Endothelial cell of umbilical vein (primary cell): ENCODE measurements at regions not wholly inside any gene's neighbourhood (a gene's known extent, or its start where the extent isn't known, plus 50 kb on each side); places are given as distances from the start of the nearest gene placed in this dataset.

Source experiments
- BruUV-seq: library from RNA; stranded (reverse); fragments of 400-500 nt; replicated peaks from 2 replicates; lab custom pipeline; 2021; lab: Mats Ljungman, UMichigan
- CTCF ChIA-PET: fragments of 300-600, 350-600 bp; sonication (Branson Sonifier 250); formaldehyde crosslinking; loops from one replicate; lab custom pipeline; 2021; ENCODE audit warnings: antibody characterized with exemption, inconsistent platforms; lab: Charles Lee
- POLR2A ChIA-PET: fragments of 300-600, 350-600 bp; sonication (Branson Sonifier 250); formaldehyde crosslinking; loops from one replicate; lab custom pipeline; 2021; ENCODE audit warnings: antibody characterized with exemption, inconsistent platforms; lab: Charles Lee
- DNase-seq: peaks from one replicate; pipeline ENCODE4 v3.0.0-alpha.2; 2011; ENCODE audit warnings: low read depth, low spot score
- FAIRE-seq: peaks from 2 replicates; lab custom pipeline; 2011; peaks lifted over from hg19 to GRCh38; lab: Jason Lieb, UNC
- H2AFZ ChIP-seq: 2 replicates; pipeline ENCODE4 v1.6.0; 2012; ENCODE audit warnings: low read depth, low read length, control low read depth, inconsistent platforms
- H3K27ac ChIP-seq: 2 replicates; pipeline ENCODE4 v1.5.1; 2011; ENCODE audit warnings: low read depth, mild to moderate bottlenecking, control low read depth, low read length, moderate library complexity; ENCODE audit not compliant: insufficient read depth
- H3K27me3 ChIP-seq, 2 experiments: 2 replicates each; pipeline versions ENCODE4 v1.6.0 to v1.6.1; 2011; ENCODE audit warnings: low read length in 2 of 2, mixed read lengths in 1 of 2; ENCODE audit not compliant: control insufficient read depth in 2 of 2, insufficient read depth in 2 of 2
- H3K36me3 ChIP-seq, 2 experiments: 2 replicates in 1 of 2; 3 replicates in 1 of 2; pipeline ENCODE4 v1.5.1; 2011; ENCODE audit warnings: low read length in 2 of 2, mild to moderate bottlenecking in 1 of 2, moderate library complexity in 1 of 2; ENCODE audit not compliant: control insufficient read depth in 2 of 2, insufficient read depth in 2 of 2; ENCODE audit errors: extremely low read depth in 1 of 2
- H3K4me1 ChIP-seq: 3 replicates; pipeline ENCODE4 v1.5.1; 2011; ENCODE audit warnings: mild to moderate bottlenecking, low read length; ENCODE audit not compliant: control insufficient read depth, insufficient read depth; ENCODE audit errors: extremely low read depth
- H3K4me2 ChIP-seq: 2 replicates; pipeline ENCODE4 v1.6.1; 2011; ENCODE audit warnings: low read length, control low read depth, mixed read lengths; ENCODE audit not compliant: insufficient read depth
- H3K4me3 ChIP-seq, 3 experiments: fragments of 200-600 bp in 1 of 3; sonication (generic), shearing (Covaris generic) in 1 of 3; replicated peaks in 1 of 3; 2 replicates each; pipeline ENCODE4 v1.5.1; 2011 to 2016; ENCODE audit warnings: control low read depth in 3 of 3, low read length in 3 of 3, mild to moderate bottlenecking in 2 of 3, inconsistent platforms in 1 of 3, low read depth in 1 of 3, moderate library complexity in 1 of 3; ENCODE audit not compliant: insufficient read depth in 1 of 3
- H3K79me2 ChIP-seq: 2 replicates; pipeline ENCODE4 v1.6.0; 2012; ENCODE audit warnings: low read length, inconsistent platforms; ENCODE audit not compliant: control insufficient read depth, insufficient read depth
- H3K9ac ChIP-seq: replicated peaks from 2 replicates; pipeline ENCODE3; 2011; ENCODE audit warnings: low read length, control low read depth; ENCODE audit not compliant: insufficient read depth; ENCODE audit errors: extremely low read depth
- H3K9me1 ChIP-seq: replicated peaks from 3 replicates; pipeline ENCODE4 v1.6.0; 2011; ENCODE audit warnings: mild to moderate bottlenecking, low read length; ENCODE audit not compliant: control insufficient read depth, insufficient read depth; ENCODE audit errors: extremely low read depth
- H3K9me3 ChIP-seq: replicated peaks from 2 replicates; pipeline ENCODE4 v1.5.1; 2012; ENCODE audit warnings: low read length, inconsistent platforms; ENCODE audit not compliant: control insufficient read depth, insufficient read depth
- H4K20me1 ChIP-seq: replicated peaks from 2 replicates; pipeline ENCODE3; 2011; ENCODE audit warnings: mild to moderate bottlenecking, low read length; ENCODE audit not compliant: control insufficient read depth, insufficient read depth; ENCODE audit errors: extremely low read depth
- CTCF ChIP-seq, 2 donors: IDR thresholded peaks; 1 replicate in 1 of 2; 2 replicates in 1 of 2; pipeline ENCODE4 v1.5.1; 2011; ENCODE audit warnings: low read length in 2 of 2, mild to moderate bottlenecking in 2 of 2, moderate library complexity in 2 of 2, control low read depth in 1 of 2, inconsistent platforms in 1 of 2, low read depth in 1 of 2; ENCODE audit not compliant: insufficient read depth in 1 of 2; ENCODE audit errors: extremely low read depth in 1 of 2
- EZH2 ChIP-seq: IDR thresholded peaks from 2 replicates; pipeline ENCODE4 v1.6.1; 2012; ENCODE audit warnings: borderline replicate concordance, low read depth, mild to moderate bottlenecking, moderate library complexity, low read length, inconsistent platforms; ENCODE audit not compliant: severe bottlenecking
- FOS ChIP-seq: IDR thresholded peaks from 2 replicates; pipeline ENCODE4 v1.6.1; 2011; ENCODE audit warnings: mild to moderate bottlenecking, low read length, moderate library complexity, borderline replicate concordance; ENCODE audit not compliant: insufficient read depth
- GATA2 ChIP-seq: IDR thresholded peaks from 2 replicates; pipeline ENCODE4 v1.7.0; 2011; ENCODE audit warnings: low read depth, mild to moderate bottlenecking, moderate library complexity, mixed read lengths, low read length; ENCODE audit not compliant: insufficient read length, insufficient read depth
- JUN ChIP-seq: IDR thresholded peaks from 2 replicates; pipeline ENCODE4 v1.6.1; 2011; ENCODE audit warnings: borderline replicate concordance, low read depth; ENCODE audit not compliant: insufficient read length, insufficient read depth
- MAX ChIP-seq: IDR thresholded peaks from 2 replicates; pipeline ENCODE4 v1.6.1; 2011; ENCODE audit not compliant: insufficient read depth, insufficient read length
- MYC ChIP-seq: IDR thresholded peaks from one replicate; pipeline ENCODE4 v1.6.1; 2011; ENCODE audit warnings: mild to moderate bottlenecking, low read depth, low read length
- POLR2A ChIP-seq: IDR thresholded peaks from 2 replicates; pipeline ENCODE4 v1.6.1; 2012; ENCODE audit warnings: low read depth, mild to moderate bottlenecking, control low read depth, low read length
- POLR2AphosphoS5 ChIP-seq: IDR thresholded peaks from 2 replicates; pipeline ENCODE4 v1.6.1; 2012; ENCODE audit warnings: low read depth, mild to moderate bottlenecking, control low read depth, low read length, moderate library complexity; ENCODE audit not compliant: insufficient read depth
- dilution Hi-C: fragments of 300-500 bp; cut with MboI; formaldehyde crosslinking; loops from one replicate; pipeline ENCODE4 v1.15.0; 2019; ENCODE audit warnings: low sequenced_read_pairs; ENCODE audit not compliant: extremely low pct_ligation_motif_present
- intact Hi-C: fragments of 100-400 bp; cut with micrococcal nuclease; formaldehyde crosslinking; loops from one replicate; pipeline ENCODE4 v1.10.0; 2022

GRCh38 chrX:20838477-20838876 lies 535.7 kb upstream of the CNKSR2 start:
- Histone ChIP-seq H2AFZ (no peak overlapping the region), H3K27me3 (no peaks in the 10 kb centered on the region), H3K4me1 (no peaks in the 10 kb centered on the region), H3K9ac (no peak overlapping the region), H3K9me1 (no peaks in the 10 kb centered on the region), H3K36me3 (no peaks in the 10 kb centered on the region), H3K4me2 (no peak overlapping the region), H3K79me2 (no peaks in the 10 kb centered on the region), H3K4me3 (no peak overlapping the region), H3K27ac (no peak overlapping the region), H3K9me3 (no peaks in the 10 kb centered on the region), H4K20me1 (no peaks in the 10 kb centered on the region)
- intact Hi-C loops, result no loop called here
- dilution Hi-C loops, result no loop called here
- ChIA-PET CTCF (no interaction called here), POLR2A (no interaction called here)
- FAIRE-seq (no peak), DNase-seq (no peak)
- no peak for TF ChIP-seq JUN
- BruUV-seq, result no TSS peak

- DNase-seq, result no peak
- H3K4me3 ChIP-seq, result no peak overlapping the region
- H4K20me1 ChIP-seq, result no peaks in the 10 kb centered on the region
- H3K36me3 ChIP-seq, result no peaks in the 10 kb centered on the region
- TF ChIP-seq FOS (no peak), EZH2 (no peak), JUN (no peak), POLR2A (no peak), POLR2AphosphoS5 (no peak), MYC (no peak), GATA2 (no peak), MAX (no peak), CTCF (IDR thresholded peaks at IDR 0.05; ENCODE audit: extremely low read depth in 1 of 2, insufficient read depth in 1 of 2, low read depth in 1 of 2, low read length in 2 of 2) (no peak)
- H3K9ac ChIP-seq, result no peak overlapping the region
- H3K27me3 ChIP-seq, result no peaks in the 10 kb centered on the region
- H3K4me1 ChIP-seq, result no peaks in the 10 kb centered on the region
- CTCF ChIA-PET, result no interaction called here
- H3K9me3 ChIP-seq, result no peaks in the 10 kb centered on the region
- intact Hi-C loops, result no loop called here
- no peaks in the 10 kb centered on the region for H3K9me1 ChIP-seq
- POLR2A ChIA-PET, result no interaction called here
- no TSS peak for BruUV-seq
- no peak for FAIRE-seq
- H3K4me2 ChIP-seq, result no peak overlapping the region
- dilution Hi-C loops, result no loop called here
- H2AFZ ChIP-seq, result no peak overlapping the region
- H3K27ac ChIP-seq, result no peak overlapping the region
- no peaks in the 10 kb centered on the region for H3K79me2 ChIP-seq
Observed at GRCh38 chrX:20829665-20830491, 544.3 kb upstream of the CNKSR2 start.
